Kidney epithelial cell (primary cell): ENCODE measurements at regions not wholly inside any gene's neighbourhood (a gene's known extent, or its start where the extent isn't known, plus 50 kb on each side); places are given as distances from the start of the nearest gene placed in this dataset.

Source experiments
- DNase-seq: peaks from one replicate; pipeline ENCODE4 v3.0.0-alpha.2; 2010; ENCODE audit warnings: low read depth
- H3K27me3 ChIP-seq: 2 replicates; pipeline ENCODE4 v1.6.0; 2011; ENCODE audit warnings: low read length; ENCODE audit not compliant: control insufficient read depth, insufficient read depth
- H3K36me3 ChIP-seq: 2 replicates; pipeline ENCODE4 v1.5.1; 2011; ENCODE audit warnings: low read length; ENCODE audit not compliant: control insufficient read depth, insufficient read depth
- H3K4me3 ChIP-seq: 2 replicates; pipeline ENCODE4 v1.5.1; 2011; ENCODE audit warnings: low read depth, mild to moderate bottlenecking, control low read depth, low read length
- TF ChIP-seq, protein P1 (sequence below): IDR thresholded peaks from 2 replicates; pipeline ENCODE4 v1.5.1; 2011; ENCODE audit warnings: mild to moderate bottlenecking, moderate library complexity, low read length, control low read depth, inconsistent platforms; ENCODE audit not compliant: insufficient read depth, poor library complexity, severe bottlenecking

DNA sequence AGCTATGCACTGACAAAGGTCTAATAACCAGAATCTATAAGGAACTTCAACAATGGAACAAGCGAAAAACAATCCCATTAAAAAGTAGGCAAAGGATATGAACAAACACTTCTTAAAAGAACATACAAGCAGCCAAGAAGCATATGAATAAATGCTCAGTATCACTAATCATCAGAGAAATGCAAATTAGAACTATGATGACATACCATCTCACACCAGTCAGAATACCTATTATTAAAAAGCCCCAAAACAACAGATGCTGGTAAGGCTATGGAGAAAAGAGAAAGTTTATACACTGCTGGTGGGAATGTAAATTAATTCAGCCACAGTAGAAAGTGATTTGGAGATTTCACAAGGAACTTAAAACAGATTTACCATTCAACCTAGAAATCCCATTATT is 211.8 kb downstream of the EDN1 start:
- TF ChIP-seq, protein P1, sequence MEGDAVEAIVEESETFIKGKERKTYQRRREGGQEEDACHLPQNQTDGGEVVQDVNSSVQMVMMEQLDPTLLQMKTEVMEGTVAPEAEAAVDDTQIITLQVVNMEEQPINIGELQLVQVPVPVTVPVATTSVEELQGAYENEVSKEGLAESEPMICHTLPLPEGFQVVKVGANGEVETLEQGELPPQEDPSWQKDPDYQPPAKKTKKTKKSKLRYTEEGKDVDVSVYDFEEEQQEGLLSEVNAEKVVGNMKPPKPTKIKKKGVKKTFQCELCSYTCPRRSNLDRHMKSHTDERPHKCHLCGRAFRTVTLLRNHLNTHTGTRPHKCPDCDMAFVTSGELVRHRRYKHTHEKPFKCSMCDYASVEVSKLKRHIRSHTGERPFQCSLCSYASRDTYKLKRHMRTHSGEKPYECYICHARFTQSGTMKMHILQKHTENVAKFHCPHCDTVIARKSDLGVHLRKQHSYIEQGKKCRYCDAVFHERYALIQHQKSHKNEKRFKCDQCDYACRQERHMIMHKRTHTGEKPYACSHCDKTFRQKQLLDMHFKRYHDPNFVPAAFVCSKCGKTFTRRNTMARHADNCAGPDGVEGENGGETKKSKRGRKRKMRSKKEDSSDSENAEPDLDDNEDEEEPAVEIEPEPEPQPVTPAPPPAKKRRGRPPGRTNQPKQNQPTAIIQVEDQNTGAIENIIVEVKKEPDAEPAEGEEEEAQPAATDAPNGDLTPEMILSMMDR, result no peak
- H3K27me3 ChIP-seq, result no peaks in the 10 kb centered on the region
- no peak overlapping the region for H3K4me3 ChIP-seq

DNA sequence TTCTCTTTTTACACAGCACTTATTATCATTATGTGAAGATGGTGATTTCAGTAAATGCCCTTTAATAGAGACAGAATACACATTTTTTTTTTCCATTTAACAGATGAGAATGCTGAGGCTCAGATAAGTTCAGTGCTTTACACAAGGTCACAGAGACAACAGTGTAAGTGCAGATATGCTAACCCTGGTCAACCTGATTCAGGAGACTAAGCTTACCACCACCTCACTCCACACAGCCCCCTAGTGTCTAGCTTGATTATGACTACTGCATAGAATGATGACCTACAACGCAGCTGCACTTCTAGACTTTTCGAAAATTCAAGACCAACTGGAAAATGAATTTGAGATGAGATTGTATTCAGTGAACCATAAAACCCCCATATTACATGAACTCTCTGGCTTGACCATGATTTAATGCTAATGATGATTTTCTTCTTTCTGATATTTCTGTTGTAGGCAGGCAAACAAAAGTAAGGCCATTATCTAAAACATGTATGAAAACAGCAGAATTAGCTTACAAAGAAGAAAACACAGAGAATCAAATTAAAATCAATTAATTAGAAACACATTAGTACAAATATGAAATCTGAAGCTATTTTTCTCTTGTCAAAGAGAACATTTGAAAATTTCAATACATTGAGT is 212.1 kb upstream of the PHACTR1 start:
- TF ChIP-seq, protein P1, result peak; percentile 57
- no peaks in the 10 kb centered on the region for H3K36me3 ChIP-seq
- DNase-seq, result peak; percentile 7
- H3K27me3 ChIP-seq, result no peaks in the 10 kb centered on the region
- H3K4me3 ChIP-seq, result no peak overlapping the region

More for the DNA sequence above, 211.8 kb downstream of the EDN1 start:
- no peaks in the 10 kb centered on the region for H3K36me3 ChIP-seq
- no peak for DNase-seq

- DNase-seq, result no peak
- H3K4me3 ChIP-seq, result no peak overlapping the region
- TF ChIP-seq, protein P1, result no peak
- no peaks in the 10 kb centered on the region for H3K27me3 ChIP-seq
- H3K36me3 ChIP-seq, result no peaks in the 10 kb centered on the region
These were observed 211.1 kb upstream of the PHACTR1 start for GRCh38 chr6:12505486-12505885.

- H3K4me3 ChIP-seq, result no peak overlapping the region
- H3K36me3 ChIP-seq, result no peaks in the 10 kb centered on the region
- no peak for DNase-seq
- no peaks in the 10 kb centered on the region for H3K27me3 ChIP-seq
- TF ChIP-seq, protein P1, result no peak
These were observed 210.4 kb upstream of the PHACTR1 start for GRCh38 chr6:12506159-12506558.

DNA sequence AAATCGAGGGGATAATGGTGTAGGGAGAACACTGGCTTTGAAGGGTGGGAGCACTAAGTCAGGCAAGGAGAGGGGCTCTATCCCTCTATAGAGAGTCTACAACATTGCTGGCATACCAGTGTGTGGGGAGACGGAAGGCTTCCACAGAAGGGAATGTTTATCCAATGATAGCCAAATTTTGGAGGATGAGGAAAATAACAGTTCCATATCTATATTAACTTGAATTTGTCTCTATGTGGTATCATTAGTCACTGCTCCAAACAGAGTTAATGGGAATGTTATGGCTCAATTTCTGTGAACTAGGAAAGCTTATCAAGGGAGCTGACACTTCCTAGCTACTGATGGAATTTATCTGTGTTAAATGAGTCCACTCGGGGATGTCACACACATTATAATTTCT is 208.9 kb upstream of the PHACTR1 start:
- TF ChIP-seq, protein P1, result no peak
- Histone ChIP-seq H3K36me3 (no peaks in the 10 kb centered on the region), H3K27me3 (no peaks in the 10 kb centered on the region), H3K4me3 (no peak overlapping the region)
- DNase-seq, result no peak

DNA sequence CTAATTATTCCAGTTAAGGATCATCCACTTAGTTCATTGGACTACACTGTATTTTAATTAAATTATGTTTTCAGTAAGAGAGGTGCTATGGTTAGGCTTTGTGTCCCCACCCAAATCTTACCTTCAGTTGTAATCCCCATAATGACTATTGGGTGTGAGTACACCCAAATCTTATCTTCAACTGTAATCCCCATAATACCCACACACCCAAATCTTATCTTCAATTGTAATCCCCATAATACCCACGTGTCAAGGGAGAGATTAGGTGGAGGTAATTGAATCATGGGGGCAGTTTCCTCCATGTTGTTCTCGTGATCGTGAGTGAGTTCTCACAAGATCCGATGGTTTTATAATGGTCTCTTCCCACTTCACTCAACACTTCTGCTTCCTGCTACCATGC is 208.0 kb upstream of the PHACTR1 start:
- TF ChIP-seq, protein P1, result no peak
- no peak for DNase-seq
- no peaks in the 10 kb centered on the region for H3K27me3 ChIP-seq

More for the DNA sequence above, 208.0 kb upstream of the PHACTR1 start:
- no peak overlapping the region for H3K4me3 ChIP-seq
- no peaks in the 10 kb centered on the region for H3K36me3 ChIP-seq
